Fibroblast of lung (primary cell): ENCODE measurements at regions not wholly inside any gene's neighbourhood (a gene's known extent, or its start where the extent isn't known, plus 50 kb on each side); places are given as distances from the start of the nearest gene placed in this dataset.

Experiments used
- DNase-seq, 2 donors: peaks; one replicate each; pipeline versions ENCODE4 v3.0.0 to v3.0.0-alpha.2; 2010; ENCODE audit warnings: low read depth in 2 of 2
- H2AFZ ChIP-seq: 2 replicates; pipeline ENCODE4 v1.5.1; 2012; ENCODE audit warnings: low read length, control low read depth, inconsistent platforms
- H3K27ac ChIP-seq: 2 replicates; pipeline ENCODE4 v1.5.1; 2011; ENCODE audit warnings: low read length, control low read depth; ENCODE audit not compliant: insufficient read depth
- H3K27me3 ChIP-seq: 2 replicates; pipeline ENCODE4 v1.5.1; 2011; ENCODE audit warnings: mild to moderate bottlenecking, low read length; ENCODE audit not compliant: control insufficient read depth, insufficient read depth
- H3K36me3 ChIP-seq: 2 replicates; pipeline ENCODE4 v1.5.1; 2011; ENCODE audit warnings: low read length; ENCODE audit not compliant: control insufficient read depth, insufficient read depth
- H3K4me1 ChIP-seq: 2 replicates; pipeline ENCODE4 v1.5.1; 2011; ENCODE audit warnings: low read length; ENCODE audit not compliant: control insufficient read depth, insufficient read depth; ENCODE audit errors: extremely low read depth
- H3K4me2 ChIP-seq: 2 replicates; pipeline ENCODE4 v1.5.1; 2011; ENCODE audit warnings: low read length, control low read depth; ENCODE audit not compliant: insufficient read depth; ENCODE audit errors: extremely low read depth
- H3K4me3 ChIP-seq, 4 experiments: fragments of 200-600 bp in 1 of 4; sonication (generic) in 1 of 4; replicated peaks in 1 of 4; 2 replicates each; pipeline ENCODE4 v1.5.1; 2011 to 2016; ENCODE audit warnings: low read length in 4 of 4, low read depth in 3 of 4, mild to moderate bottlenecking in 3 of 4, control low read depth in 2 of 4, inconsistent platforms in 1 of 4, mixed read lengths in 1 of 4; ENCODE audit not compliant: insufficient read depth in 1 of 4; ENCODE audit errors: control extremely low read depth in 1 of 4
- H3K79me2 ChIP-seq: 2 replicates; pipeline ENCODE4 v1.5.1; 2012; ENCODE audit warnings: mild to moderate bottlenecking, low read length, inconsistent platforms; ENCODE audit not compliant: control insufficient read depth, insufficient read depth
- H3K9ac ChIP-seq: 2 replicates; pipeline ENCODE4 v1.5.1; 2011; ENCODE audit warnings: mild to moderate bottlenecking, low read length, control low read depth; ENCODE audit not compliant: insufficient read depth
- H3K9me3 ChIP-seq: 2 replicates; pipeline ENCODE4 v1.5.1; 2012; ENCODE audit warnings: low read depth, low read length; ENCODE audit not compliant: control insufficient read depth, insufficient read depth
- H4K20me1 ChIP-seq: 2 replicates; pipeline ENCODE4 v1.5.1; 2011; ENCODE audit warnings: low read length; ENCODE audit not compliant: control insufficient read depth, insufficient read depth; ENCODE audit errors: extremely low read depth
- CTCF ChIP-seq, 2 donors: IDR thresholded peaks in 1 of 2; conservative IDR thresholded peaks in 1 of 2; 1 replicate in 1 of 2; 2 replicates in 1 of 2; pipeline ENCODE4 v1.5.1; 2011 to 2012; ENCODE audit warnings: low read length in 2 of 2, control low read depth in 1 of 2, inconsistent platforms in 1 of 2, low read depth in 1 of 2, mild to moderate bottlenecking in 1 of 2
- EZH2 ChIP-seq: IDR thresholded peaks from 2 replicates; pipeline ENCODE4 v1.5.1; 2012; ENCODE audit warnings: low read length, control low read depth, mild to moderate bottlenecking; ENCODE audit errors: missing control alignments

- Histone ChIP-seq H2AFZ (no peak overlapping the region), H3K27me3 (no peaks in the 10 kb centered on the region), H3K4me3 (no peak overlapping the region), H3K36me3 (no peaks in the 10 kb centered on the region), H3K4me2 (no peak overlapping the region), H3K9ac (no peak overlapping the region), H3K79me2 (no peaks in the 10 kb centered on the region), H3K4me1 (no peaks in the 10 kb centered on the region), H3K27ac (no peak overlapping the region), H3K9me3 (no peaks in the 10 kb centered on the region), H4K20me1 (no peaks in the 10 kb centered on the region)
- no peak for DNase-seq
- TF ChIP-seq CTCF (conservative IDR thresholded peaks at IDR 0.05 in 1 of 2, IDR thresholded peaks at IDR 0.05 in 1 of 2; ENCODE audit: low read depth in 1 of 2, low read length in 2 of 2) = no peak
- TF ChIP-seq EZH2 = no peak
Measured at GRCh38 chr1:101742509-101742908, 254.2 kb downstream of the OLFM3 start.

GRCh38 chr1:101745551-101746270 is 251.0 kb downstream of the OLFM3 start:
- Histone ChIP-seq H3K9me3 (no peaks in the 10 kb centered on the region), H3K9ac (no peak overlapping the region), H3K27me3 (no peaks in the 10 kb centered on the region), H3K4me2 (no peak overlapping the region), H3K79me2 (no peaks in the 10 kb centered on the region), H3K4me1 (no peaks in the 10 kb centered on the region), H3K36me3 (no peaks in the 10 kb centered on the region), H3K27ac (no peak overlapping the region), H2AFZ (no peak overlapping the region), H4K20me1 (no peaks in the 10 kb centered on the region), H3K4me3 (no peak overlapping the region)
- no peak for DNase-seq
- TF ChIP-seq EZH2 = no peak
- TF ChIP-seq CTCF (conservative IDR thresholded peaks at IDR 0.05 in 1 of 2, IDR thresholded peaks at IDR 0.05 in 1 of 2; ENCODE audit: low read depth in 1 of 2, low read length in 2 of 2) = no peak

GRCh38 chr1:101748077-101748476 is 248.6 kb downstream of the OLFM3 start:
- no peaks in the 10 kb centered on the region for H3K79me2 ChIP-seq
- H3K4me3 ChIP-seq = no peak overlapping the region
- no peaks in the 10 kb centered on the region for H3K36me3 ChIP-seq
- no peaks in the 10 kb centered on the region for H3K27me3 ChIP-seq
- H3K9ac ChIP-seq = no peak overlapping the region
- no peak for TF ChIP-seq CTCF (conservative IDR thresholded peaks at IDR 0.05 in 1 of 2, IDR thresholded peaks at IDR 0.05 in 1 of 2; ENCODE audit: low read depth in 1 of 2, low read length in 2 of 2)
- no peak for TF ChIP-seq EZH2
- no peak overlapping the region for H3K27ac ChIP-seq
- H3K4me1 ChIP-seq = no peaks in the 10 kb centered on the region
- H2AFZ ChIP-seq = no peak overlapping the region
- DNase-seq = no peak
- no peaks in the 10 kb centered on the region for H4K20me1 ChIP-seq
- no peaks in the 10 kb centered on the region for H3K9me3 ChIP-seq
- no peak overlapping the region for H3K4me2 ChIP-seq
